ENCODE measurements at regions not wholly inside any gene's neighbourhood (a gene's known extent, or its start where the extent isn't known, plus 50 kb on each side); places are given as distances from the start of the nearest gene placed in this dataset.
"Not testable (repeated sequence)": the region's sequence is repeated elsewhere in the genome, so short reads cannot be mapped to it uniquely, and the experiment has no call there.

DNA sequence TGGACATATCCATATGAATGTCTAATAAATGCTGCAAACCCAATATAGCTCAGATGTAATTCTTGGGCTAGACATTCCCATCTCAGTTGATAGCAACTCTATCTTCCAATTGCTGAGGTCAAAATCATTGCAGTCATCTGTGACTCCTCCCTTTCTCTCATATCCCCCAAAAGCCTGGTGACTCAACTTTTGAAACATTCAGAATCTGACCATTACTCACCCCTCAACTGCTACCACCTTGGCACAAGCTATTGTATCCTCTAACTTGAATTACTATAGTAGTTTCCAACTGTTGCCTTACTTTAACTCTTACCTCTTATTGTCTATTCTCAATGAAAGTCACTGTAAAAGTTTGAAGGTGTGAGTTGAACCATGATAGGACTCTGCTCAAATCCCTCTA is 600.1 kb upstream of the RGMB start:
- in situ Hi-C loops (cut with HindIII; ENCODE audit: low sequenced_read_pairs), result no loop called here
- H3K4me3 ChIP-seq (ENCODE audit: low read depth, low read length), result no peak overlapping the region
- TF ChIP-seq, protein P1, sequence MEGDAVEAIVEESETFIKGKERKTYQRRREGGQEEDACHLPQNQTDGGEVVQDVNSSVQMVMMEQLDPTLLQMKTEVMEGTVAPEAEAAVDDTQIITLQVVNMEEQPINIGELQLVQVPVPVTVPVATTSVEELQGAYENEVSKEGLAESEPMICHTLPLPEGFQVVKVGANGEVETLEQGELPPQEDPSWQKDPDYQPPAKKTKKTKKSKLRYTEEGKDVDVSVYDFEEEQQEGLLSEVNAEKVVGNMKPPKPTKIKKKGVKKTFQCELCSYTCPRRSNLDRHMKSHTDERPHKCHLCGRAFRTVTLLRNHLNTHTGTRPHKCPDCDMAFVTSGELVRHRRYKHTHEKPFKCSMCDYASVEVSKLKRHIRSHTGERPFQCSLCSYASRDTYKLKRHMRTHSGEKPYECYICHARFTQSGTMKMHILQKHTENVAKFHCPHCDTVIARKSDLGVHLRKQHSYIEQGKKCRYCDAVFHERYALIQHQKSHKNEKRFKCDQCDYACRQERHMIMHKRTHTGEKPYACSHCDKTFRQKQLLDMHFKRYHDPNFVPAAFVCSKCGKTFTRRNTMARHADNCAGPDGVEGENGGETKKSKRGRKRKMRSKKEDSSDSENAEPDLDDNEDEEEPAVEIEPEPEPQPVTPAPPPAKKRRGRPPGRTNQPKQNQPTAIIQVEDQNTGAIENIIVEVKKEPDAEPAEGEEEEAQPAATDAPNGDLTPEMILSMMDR (IDR thresholded peaks at IDR 0.05; ENCODE audit: low read depth, low read length, missing control alignments), result no peak
- no peak for DNase-seq (ENCODE audit: low read depth)

DNA sequence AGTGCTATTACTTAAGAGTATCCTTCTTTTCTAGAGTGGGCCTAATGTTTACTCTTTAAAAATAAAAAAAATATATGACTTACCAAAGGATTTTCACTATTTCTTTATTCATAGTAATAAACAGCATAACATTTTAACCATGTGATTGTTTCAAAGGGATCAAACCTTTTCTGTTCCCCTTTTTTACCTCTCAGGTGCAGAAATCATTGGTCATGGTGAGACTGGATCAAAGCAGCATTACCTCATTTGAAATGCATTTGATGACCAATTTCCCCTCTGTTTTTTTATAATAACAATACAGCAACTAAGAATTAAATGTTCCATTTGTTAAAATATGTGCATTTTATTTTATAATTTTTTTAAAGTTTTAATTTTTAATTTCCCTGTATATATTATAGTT is 598.0 kb upstream of the RGMB start:
- TF ChIP-seq, protein P1 (IDR thresholded peaks at IDR 0.05; ENCODE audit: low read depth, low read length, missing control alignments), result no peak
- no peak for DNase-seq (ENCODE audit: low read depth)
- in situ Hi-C loops (cut with HindIII; ENCODE audit: low sequenced_read_pairs), result no loop called here
- no peak overlapping the region for H3K4me3 ChIP-seq (ENCODE audit: low read depth, low read length)

DNA sequence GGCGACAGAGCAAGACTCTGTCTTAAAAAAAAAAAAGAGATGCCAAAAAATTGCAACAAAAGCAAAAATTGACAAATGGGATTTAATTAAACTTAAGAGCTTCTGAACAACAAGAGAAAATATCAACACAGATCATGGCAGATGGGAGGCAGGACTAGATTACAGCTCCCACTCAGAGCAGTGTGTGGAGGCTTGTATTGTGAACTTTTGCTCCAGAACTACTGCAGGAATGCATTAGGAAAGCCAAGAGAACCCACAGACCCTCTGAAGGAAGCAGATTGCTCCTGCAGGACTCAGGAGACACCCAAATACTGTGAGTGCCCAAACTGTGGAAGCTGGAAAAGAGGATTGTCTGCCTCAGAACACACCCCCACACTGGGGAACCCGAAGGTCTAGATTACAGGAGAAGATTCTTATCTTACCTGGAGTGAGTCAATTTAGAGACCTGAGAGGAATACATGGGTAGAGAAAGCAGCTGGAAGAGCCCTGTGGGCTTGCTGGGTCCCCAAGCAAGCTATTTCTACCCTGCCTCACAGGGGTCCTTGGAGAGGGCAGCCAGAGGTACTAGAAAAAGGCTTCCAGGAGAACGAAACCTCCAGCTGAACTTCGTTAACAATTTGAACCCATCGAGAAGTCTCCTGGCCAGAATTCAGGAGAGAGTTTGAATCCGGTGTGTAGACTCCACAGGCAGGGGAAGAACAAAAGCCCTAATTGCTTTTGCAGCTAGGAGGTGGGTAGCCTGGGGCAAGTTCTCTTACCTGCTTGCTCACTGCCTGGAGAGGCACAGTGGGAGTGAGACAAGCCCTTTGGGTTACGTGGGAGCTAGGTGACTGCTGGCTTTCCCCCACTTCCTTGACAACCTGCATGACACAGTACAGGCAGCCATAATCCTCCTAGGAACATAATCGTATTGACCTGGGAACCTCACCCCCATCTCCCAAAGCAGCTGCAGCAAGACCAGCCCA is 593.4 kb upstream of the RGMB start:
- in situ Hi-C loops (cut with HindIII; ENCODE audit: low sequenced_read_pairs), result no loop called here
- TF ChIP-seq, protein P1 (IDR thresholded peaks at IDR 0.05; ENCODE audit: low read depth, low read length, missing control alignments), result no peak
- no peak for DNase-seq (ENCODE audit: low read depth)
- H3K4me3 ChIP-seq (ENCODE audit: low read depth, low read length), result no peak overlapping the region

DNA sequence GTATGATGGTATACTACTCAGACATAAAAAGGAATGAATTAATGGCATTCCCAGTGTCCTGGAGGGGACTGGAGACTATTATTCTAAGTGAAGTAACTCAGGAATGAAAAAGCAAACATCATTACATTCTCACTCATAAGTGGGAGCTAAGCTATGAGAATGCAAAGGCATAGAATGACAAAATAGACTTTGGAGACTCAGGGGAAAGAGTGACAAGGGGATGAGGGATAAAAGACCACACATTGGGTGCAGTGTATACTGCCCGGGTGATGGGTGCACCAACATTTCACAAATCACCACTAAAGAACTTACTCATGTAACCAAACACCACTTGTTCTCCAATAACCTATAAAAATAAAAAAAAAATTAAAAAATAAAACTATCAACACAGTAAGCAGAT is 587.3 kb upstream of the RGMB start:
- H3K4me3 ChIP-seq (ENCODE audit: low read depth, low read length), result no peak overlapping the region
- in situ Hi-C loops (cut with HindIII; ENCODE audit: low sequenced_read_pairs), result no loop called here
- TF ChIP-seq, protein P1 (IDR thresholded peaks at IDR 0.05; ENCODE audit: low read depth, low read length, missing control alignments), result no peak
- no peak for DNase-seq (ENCODE audit: low read depth)

DNA sequence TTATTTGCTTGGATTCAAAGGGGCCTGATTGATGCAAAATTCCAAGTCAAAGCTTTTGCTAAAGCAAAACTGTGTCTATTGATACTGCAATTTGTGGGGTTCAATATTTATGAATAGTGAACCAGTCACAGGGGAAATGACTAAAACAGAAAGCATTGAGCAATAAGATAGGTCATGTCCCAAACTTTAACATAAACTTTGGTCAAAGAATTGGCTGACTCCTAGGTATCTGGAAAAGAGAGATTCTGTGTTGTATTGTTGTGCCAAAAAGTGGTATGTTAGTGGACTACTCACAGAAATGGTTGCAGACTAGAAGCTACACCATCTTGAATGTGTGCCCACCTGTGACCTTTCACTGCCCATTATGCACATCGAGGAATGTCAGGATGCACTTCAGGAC is 585.5 kb upstream of the RGMB start:
- no peak overlapping the region for H3K4me3 ChIP-seq (ENCODE audit: low read depth, low read length)
- TF ChIP-seq, protein P1 (IDR thresholded peaks at IDR 0.05; ENCODE audit: low read depth, low read length, missing control alignments), result no peak
- no peak for DNase-seq (ENCODE audit: low read depth)
- in situ Hi-C loops (cut with HindIII; ENCODE audit: low sequenced_read_pairs), result no loop called here

DNA sequence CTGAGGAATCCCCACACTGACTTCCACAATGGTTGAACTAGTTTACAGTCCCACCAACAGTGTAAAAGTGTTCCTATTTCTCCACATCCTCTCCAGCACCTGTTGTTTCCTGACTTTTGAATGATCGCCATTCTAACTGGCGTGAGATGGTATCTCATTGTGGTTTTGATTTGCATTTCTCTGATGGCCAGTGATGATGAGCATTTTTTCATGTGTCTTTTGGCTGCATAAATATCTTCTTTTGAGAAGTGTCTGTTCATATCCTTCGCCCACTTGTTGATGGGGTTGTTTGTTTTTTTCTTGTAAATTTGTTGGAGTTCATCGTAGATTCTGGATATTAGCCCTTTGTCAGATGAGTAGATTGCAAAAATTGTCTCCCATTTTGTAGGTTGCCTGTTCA is 583.1 kb upstream of the RGMB start:
- in situ Hi-C loops (cut with HindIII; ENCODE audit: low sequenced_read_pairs); H3K4me3 ChIP-seq (ENCODE audit: low read depth, low read length); DNase-seq (ENCODE audit: low read depth): not testable (repeated sequence)

Data from astrocyte of the cerebellum (primary cell).